ENCODE measurements at regions not wholly inside any gene's neighbourhood (a gene's known extent, or its start where the extent isn't known, plus 50 kb on each side); places are given as distances from the start of the nearest gene placed in this dataset.

- Mint-ChIP-seq H3K9me3 (no peaks in the 10 kb centered on the region), H3K27me3 (no peaks in the 10 kb centered on the region), H3K4me1 (no peaks in the 10 kb centered on the region), H3K4me3 (no peak overlapping the region), H3K27ac (no peak overlapping the region)
- ATAC-seq (no peak), DNase-seq (no peak)
These were observed 50.4 kb downstream of the FHIP1A start for GRCh38 chr4:151459375-151459774.

- ATAC-seq (no peak), DNase-seq (no peak)
- Mint-ChIP-seq H3K9me3 (no peaks in the 10 kb centered on the region), H3K4me1 (no peaks in the 10 kb centered on the region), H3K4me3 (no peak overlapping the region), H3K27me3 (no peaks in the 10 kb centered on the region), H3K27ac (no peak overlapping the region)
These were observed 51.5 kb downstream of the FHIP1A start for GRCh38 chr4:151460434-151460833.

GRCh38 chr4:151462554-151462953 is 53.6 kb downstream of the FHIP1A start:
- no peaks in the 10 kb centered on the region for H3K4me1 Mint-ChIP-seq
- H3K4me3 Mint-ChIP-seq = no peak overlapping the region
- H3K9me3 Mint-ChIP-seq = no peaks in the 10 kb centered on the region
- no peak for DNase-seq
- H3K27me3 Mint-ChIP-seq = no peaks in the 10 kb centered on the region
- ATAC-seq = no peak
- no peak overlapping the region for H3K27ac Mint-ChIP-seq

GRCh38 chr4:151468715-151469696 is 60.0 kb downstream of the FHIP1A start:
- Mint-ChIP-seq H3K27ac (no peak overlapping the region), H3K9me3 (no peaks in the 10 kb centered on the region), H3K4me3 (no peak overlapping the region), H3K27me3 (no peaks in the 10 kb centered on the region), H3K4me1 (no peaks in the 10 kb centered on the region)
- ATAC-seq (no peak), DNase-seq (no peak)

- Mint-ChIP-seq H3K27ac (no peak overlapping the region), H3K4me1 (no peaks in the 10 kb centered on the region), H3K4me3 (no peak overlapping the region), H3K27me3 (peaks cover under 1% of the 10 kb centered on the region), H3K9me3 (no peaks in the 10 kb centered on the region)
- DNase-seq (no peak), ATAC-seq (no peak)
These were observed 61.0 kb downstream of the FHIP1A start for GRCh38 chr4:151469970-151470369.

- no peaks in the 10 kb centered on the region for H3K9me3 Mint-ChIP-seq
- no peak overlapping the region for H3K27ac Mint-ChIP-seq
- H3K4me1 Mint-ChIP-seq = no peaks in the 10 kb centered on the region
- ATAC-seq (no peak), DNase-seq (no peak)
- peaks cover 6% of the 10 kb centered on the region for H3K27me3 Mint-ChIP-seq
- no peak overlapping the region for H3K4me3 Mint-ChIP-seq
These were observed 62.8 kb downstream of the FHIP1A start for GRCh38 chr4:151471728-151472127.

GRCh38 chr4:151472297-151472696 is 63.3 kb downstream of the FHIP1A start:
- ATAC-seq = no peak
- Mint-ChIP-seq H3K9me3 (no peaks in the 10 kb centered on the region), H3K27ac (no peak overlapping the region), H3K4me3 (no peak overlapping the region), H3K4me1 (no peaks in the 10 kb centered on the region), H3K27me3 (peaks cover 6% of the 10 kb centered on the region)
- DNase-seq = no peak

GRCh38 chr4:151472711-151473110 is 63.7 kb downstream of the FHIP1A start:
- no peak overlapping the region for H3K27ac Mint-ChIP-seq
- H3K27me3 Mint-ChIP-seq = peaks cover 6% of the 10 kb centered on the region
- H3K4me3 Mint-ChIP-seq = no peak overlapping the region
- ATAC-seq = no peak
- H3K9me3 Mint-ChIP-seq = no peaks in the 10 kb centered on the region
- DNase-seq = no peak
- H3K4me1 Mint-ChIP-seq = no peaks in the 10 kb centered on the region

- H3K9me3 Mint-ChIP-seq = no peaks in the 10 kb centered on the region
- peaks cover 6% of the 10 kb centered on the region for H3K27me3 Mint-ChIP-seq
- no peaks in the 10 kb centered on the region for H3K4me1 Mint-ChIP-seq
- DNase-seq (no peak), ATAC-seq (no peak)
- H3K27ac Mint-ChIP-seq = no peak overlapping the region
- H3K4me3 Mint-ChIP-seq = no peak overlapping the region
These were observed 64.6 kb downstream of the FHIP1A start for GRCh38 chr4:151473521-151474097.

- Mint-ChIP-seq H3K4me1 (no peaks in the 10 kb centered on the region), H3K4me3 (no peak overlapping the region)
- no peak for DNase-seq
These were observed 66.2 kb downstream of the FHIP1A start for GRCh38 chr4:151475035-151475714.

GRCh38 chr4:151481813-151482212 is 72.8 kb downstream of the FHIP1A start:
- H3K4me1 Mint-ChIP-seq = no peaks in the 10 kb centered on the region
- no peaks in the 10 kb centered on the region for H3K9me3 Mint-ChIP-seq
- DNase-seq (no peak), ATAC-seq (no peak)
- peaks cover 13% of the 10 kb centered on the region for H3K27me3 Mint-ChIP-seq
- no peak overlapping the region for H3K4me3 Mint-ChIP-seq
- H3K27ac Mint-ChIP-seq = no peak overlapping the region

More at GRCh38 chr4:151475035-151475714, 66.2 kb downstream of the FHIP1A start:
- Mint-ChIP-seq H3K27me3 (peaks cover 15% of the 10 kb centered on the region), H3K9me3 (no peaks in the 10 kb centered on the region), H3K27ac (no peak overlapping the region)
- no peak for ATAC-seq

GRCh38 chr4:151484396-151485102 is 75.6 kb downstream of the FHIP1A start:
- H3K4me1 Mint-ChIP-seq = no peaks in the 10 kb centered on the region
- no peak overlapping the region for H3K27ac Mint-ChIP-seq
- no peak for ATAC-seq
- H3K4me3 Mint-ChIP-seq = no peak overlapping the region
- peaks cover 5 to 10% of the 10 kb centered on the region in 2 donors for H3K9me3 Mint-ChIP-seq
- no peak for DNase-seq
- peaks cover 18% of the 10 kb centered on the region for H3K27me3 Mint-ChIP-seq

- Mint-ChIP-seq H3K27ac (no peak overlapping the region), H3K4me1 (no peaks in the 10 kb centered on the region), H3K27me3 (peaks cover 7% of the 10 kb centered on the region), H3K4me3 (no peak overlapping the region), H3K9me3 (peaks cover 5 to 17% of the 10 kb centered on the region in 2 donors)
- ATAC-seq (no peak), DNase-seq (no peak)
These were observed 76.7 kb downstream of the FHIP1A start for GRCh38 chr4:151485541-151486131.

GRCh38 chr4:151486168-151486567 is 77.2 kb downstream of the FHIP1A start:
- H3K27ac Mint-ChIP-seq = no peak overlapping the region
- H3K4me3 Mint-ChIP-seq = no peak overlapping the region
- ATAC-seq (no peak), DNase-seq (no peak)
- H3K27me3 Mint-ChIP-seq = peaks cover 7% of the 10 kb centered on the region
- H3K9me3 Mint-ChIP-seq = peaks cover 5 to 17% of the 10 kb centered on the region in 2 donors
- H3K4me1 Mint-ChIP-seq = no peaks in the 10 kb centered on the region

- Mint-ChIP-seq H3K9me3 (peaks cover 16 to 32% of the 10 kb centered on the region in 2 donors), H3K4me1 (no peaks in the 10 kb centered on the region), H3K27ac (no peak overlapping the region), H3K4me3 (no peak overlapping the region), H3K27me3 (peaks cover 7% of the 10 kb centered on the region)
- ATAC-seq (no peak), DNase-seq (no peak)
These were observed 80.0 kb downstream of the FHIP1A start for GRCh38 chr4:151488968-151489367.

All from stimulated activated naive CD8-positive, alpha-beta T cell treated with anti-CD3 and anti-CD28 coated beads, Interleukin-15, amount 100 ng/mL, for 72 hours (primary cell).